Renal cortical epithelial cell (primary cell): ENCODE measurements at regions not wholly inside any gene's neighbourhood (a gene's known extent, or its start where the extent isn't known, plus 50 kb on each side); places are given as distances from the start of the nearest gene placed in this dataset.
A peak's percentile ranks its signal among the peaks of the same experiment; 100 is the strongest.
"Not testable (repeated sequence)": the region's sequence is repeated elsewhere in the genome, so short reads cannot be mapped to it uniquely, and the experiment has no call there.

Experiments used
- DNase-seq: peaks from one replicate; pipeline ENCODE4 v3.0.0-alpha.2; 2011; ENCODE audit warnings: low read depth

DNA sequence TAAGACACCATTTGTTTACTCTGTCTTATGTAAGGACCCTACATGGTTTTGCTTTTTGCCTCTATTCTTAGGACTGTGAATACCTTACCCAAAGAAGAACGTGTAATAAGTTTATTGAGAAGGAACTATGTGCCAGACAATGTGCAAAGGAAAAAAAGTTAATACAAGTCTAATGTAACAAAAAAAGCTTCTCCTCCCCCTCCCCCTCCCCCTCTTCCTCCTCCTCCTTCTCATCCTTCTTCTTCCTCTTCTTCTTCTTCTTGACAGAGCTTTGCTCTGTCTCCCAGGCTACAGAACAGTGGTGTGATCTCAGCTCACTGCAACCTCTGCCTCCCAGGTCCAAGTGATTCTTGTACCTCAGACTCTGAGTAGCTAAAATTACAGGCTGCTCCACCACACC, 50.9 kb upstream of the MITF start:
- DNase-seq = no peak

DNA sequence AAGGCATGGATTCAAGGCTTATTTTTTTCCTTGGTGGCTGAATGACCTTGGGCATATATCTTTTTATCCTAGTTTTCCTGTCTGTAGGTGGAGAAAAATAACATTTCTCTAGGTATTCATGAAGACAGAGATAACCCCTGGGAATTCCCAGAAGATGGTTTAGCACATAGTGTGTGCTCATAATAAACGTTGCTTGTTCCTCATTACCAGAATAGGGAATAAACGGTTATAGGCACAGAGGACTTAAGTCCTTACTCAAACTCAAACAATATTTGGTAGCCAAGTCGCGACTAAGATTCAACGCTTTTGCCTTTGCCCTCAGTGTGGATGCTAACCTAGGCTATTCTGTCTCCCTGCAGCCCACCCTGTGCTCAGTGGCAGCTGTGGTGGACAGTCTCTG, 51.6 kb upstream of the MITF start:
- DNase-seq = no peak

GRCh38 chr3:69686056-69686455, 53.2 kb upstream of the MITF start:
- peak; percentile 46 for DNase-seq

DNA sequence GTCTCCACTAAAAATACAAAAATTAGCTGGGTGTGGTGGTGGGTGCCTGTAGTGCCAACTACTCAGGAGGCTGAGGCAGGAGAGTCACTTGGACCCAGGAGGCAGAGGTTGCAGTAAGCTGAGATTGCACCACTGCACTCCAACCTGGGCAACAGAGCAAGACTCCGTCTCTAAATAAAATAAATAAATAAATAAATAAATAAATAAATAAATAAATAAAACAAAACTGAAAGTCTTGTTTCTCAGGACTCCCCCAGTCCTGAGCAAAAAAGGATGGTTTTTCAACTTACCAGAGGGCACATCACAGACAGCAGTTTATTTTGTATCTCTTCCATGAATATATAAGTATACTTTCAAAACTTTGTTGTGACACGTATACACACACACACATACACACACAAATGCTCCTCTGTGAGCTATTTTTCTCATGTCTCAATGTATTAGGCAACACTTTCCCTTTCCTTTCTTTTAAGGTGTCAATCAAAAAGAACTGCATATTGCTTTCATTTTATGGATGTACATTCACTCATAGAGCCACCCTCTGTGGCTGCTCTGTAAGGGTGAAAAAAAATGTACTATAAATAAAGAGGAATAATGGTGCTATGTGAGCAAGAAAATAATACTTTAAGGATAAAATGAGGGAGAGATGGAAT, 54.8 kb upstream of the MITF start:
- DNase-seq = no peak

- no peak for DNase-seq
Measured at GRCh38 chr3:69683082-69683806, 56.0 kb upstream of the MITF start.

GRCh38 chr3:69677456-69677855, 61.8 kb upstream of the MITF start:
- not testable (repeated sequence) for DNase-seq

- DNase-seq = no peak
Measured at GRCh38 chr3:69675786-69676530, 63.3 kb upstream of the MITF start.

GRCh38 chr3:69674752-69675151, 64.5 kb upstream of the MITF start:
- DNase-seq = no peak

DNA sequence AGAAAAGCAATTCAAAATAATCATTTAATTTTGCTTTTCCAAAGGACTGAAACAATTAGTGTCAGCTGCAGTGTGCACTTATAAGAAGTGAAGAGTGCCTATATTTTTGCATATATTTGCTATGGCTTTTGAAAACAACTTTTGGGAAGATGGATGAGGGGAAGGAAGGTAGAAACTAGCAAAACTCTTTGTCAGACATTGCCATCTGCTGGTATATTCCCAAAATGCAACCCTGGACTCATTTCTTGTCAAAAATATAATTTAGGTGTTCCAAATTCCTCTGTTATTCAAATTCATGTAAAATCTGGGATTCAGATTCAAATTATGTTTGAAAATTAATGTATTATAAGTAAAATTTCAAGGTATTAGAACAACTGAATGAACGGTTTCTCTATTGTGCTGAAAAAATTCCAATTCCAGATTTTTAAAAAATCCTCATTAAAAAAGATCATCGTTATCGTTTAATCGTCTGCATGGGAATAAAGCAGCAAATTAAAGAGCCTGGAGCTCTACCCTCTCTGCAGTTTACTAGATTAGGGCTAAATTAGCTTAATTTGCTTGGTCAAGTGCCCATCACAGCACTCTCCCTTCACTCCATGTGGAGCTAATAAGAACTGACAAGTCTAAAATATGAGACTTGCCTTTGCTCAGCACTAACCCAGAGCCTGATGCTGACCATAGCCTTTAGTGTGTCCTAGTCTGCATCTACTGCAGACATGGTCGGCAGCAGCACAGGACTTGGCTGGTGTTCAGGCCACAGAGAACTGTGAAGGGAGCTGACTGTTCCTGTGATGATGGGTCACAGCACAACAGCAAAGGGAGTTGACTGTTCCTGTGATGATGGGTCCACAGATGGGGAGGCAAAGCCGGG, 67.9 kb upstream of the MITF start:
- DNase-seq = peak; percentile 42

DNA sequence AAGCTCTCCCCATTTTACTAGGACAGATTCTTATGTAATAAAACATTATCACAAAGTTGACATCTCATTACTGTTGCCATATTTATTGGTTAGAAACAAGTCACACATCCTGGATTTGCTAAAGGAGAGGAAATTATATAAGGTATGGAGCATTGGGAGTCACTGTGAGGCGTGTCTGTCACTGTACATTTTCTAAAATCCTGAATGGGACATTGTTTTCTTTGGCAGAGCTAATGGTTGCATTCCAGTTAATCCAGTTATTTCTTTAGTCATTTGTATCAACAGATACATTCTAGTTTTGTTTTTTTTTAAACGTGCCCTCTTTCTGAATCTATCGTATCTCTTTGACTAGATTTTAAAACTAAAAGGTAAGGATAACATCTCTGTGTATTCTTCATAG, 70.2 kb upstream of the MITF start:
- peak; percentile 35 for DNase-seq

- DNase-seq = peak; percentile 96
Measured at GRCh38 chr3:69665026-69665737, 74.1 kb upstream of the MITF start.

DNA sequence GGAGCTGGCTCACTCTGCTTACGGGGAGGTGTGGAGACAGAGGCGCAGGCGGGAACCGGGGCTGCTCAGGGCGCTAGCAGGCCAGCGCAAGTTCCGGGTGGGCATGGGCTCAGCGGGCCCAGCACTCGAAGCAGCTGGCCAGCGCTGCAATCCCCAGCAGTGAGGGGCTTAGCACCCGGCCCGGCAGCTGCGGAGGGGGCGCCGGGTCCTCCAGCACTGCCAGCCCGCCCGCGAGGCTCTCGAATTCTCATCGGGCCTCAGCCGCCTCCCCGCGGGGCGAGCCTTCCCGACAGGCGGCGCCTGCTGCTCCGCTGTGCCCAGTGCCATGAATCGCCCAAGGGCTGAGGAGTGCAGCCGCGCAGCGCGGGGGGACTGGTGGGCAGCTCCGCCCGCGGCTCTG, 78.6 kb upstream of the MITF start:
- no peak for DNase-seq

DNA sequence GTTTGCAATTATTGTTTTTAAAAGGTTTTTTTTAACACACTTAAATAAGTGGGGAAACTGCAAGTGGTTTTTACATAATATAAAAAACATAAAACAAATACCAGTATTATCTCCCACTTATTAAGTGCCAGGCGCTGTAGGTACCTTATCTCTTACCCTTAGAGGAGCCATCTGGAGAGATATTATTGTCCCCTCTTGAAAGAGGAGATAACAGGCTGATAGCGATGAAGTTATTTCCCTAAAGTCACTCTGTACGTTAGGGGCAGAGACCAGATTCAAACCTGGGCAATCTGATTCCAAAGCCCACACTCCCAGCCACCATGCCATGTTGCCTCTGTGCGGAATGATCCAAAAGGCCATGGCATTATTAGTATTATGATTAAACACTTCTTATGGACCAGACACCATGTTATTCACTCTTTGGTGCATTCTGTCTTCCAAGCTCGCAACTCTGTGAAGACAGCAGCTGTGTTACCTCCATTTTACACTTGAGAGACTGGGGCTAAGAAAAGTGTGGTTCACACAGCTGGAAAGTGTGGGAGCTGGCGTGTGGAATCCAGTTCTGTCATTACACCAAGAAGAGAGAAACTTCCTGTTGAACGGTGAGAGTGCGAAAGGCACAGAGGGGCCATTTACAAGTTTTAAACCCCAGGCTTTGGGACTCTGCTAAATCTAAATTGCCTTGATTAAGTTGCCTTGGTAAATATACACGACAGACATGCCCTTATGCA, 79.9 kb upstream of the MITF start:
- DNase-seq = no peak

DNA sequence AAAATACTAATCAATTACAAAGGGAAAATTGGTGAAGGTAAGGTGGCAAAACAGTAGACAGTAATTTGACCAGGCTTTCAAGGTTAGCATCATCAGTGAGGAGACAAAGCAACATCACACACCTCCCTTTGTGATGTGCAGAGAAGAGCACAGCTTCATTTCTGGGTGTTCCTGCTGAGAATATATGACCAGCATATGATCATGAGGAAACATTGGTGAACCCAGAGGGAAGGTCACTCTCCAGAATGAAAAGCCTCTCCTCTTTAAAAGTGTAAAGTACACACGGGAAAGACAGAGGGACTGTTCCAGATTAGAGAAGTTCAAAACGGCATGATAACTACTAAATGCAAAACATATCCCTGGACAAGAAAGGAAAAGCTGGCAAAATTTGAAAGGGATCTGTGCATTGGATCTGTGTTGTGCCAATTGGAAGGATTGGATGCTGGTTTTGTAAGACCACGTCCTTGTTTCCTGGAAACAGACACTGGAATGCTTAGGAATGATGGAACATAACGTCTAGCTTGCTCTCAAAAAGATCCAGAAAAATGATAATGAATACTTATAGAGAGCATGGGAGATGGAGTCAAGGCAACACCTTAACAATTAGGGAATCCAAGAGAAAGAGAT, 80.6 kb upstream of the MITF start:
- no peak for DNase-seq

DNA sequence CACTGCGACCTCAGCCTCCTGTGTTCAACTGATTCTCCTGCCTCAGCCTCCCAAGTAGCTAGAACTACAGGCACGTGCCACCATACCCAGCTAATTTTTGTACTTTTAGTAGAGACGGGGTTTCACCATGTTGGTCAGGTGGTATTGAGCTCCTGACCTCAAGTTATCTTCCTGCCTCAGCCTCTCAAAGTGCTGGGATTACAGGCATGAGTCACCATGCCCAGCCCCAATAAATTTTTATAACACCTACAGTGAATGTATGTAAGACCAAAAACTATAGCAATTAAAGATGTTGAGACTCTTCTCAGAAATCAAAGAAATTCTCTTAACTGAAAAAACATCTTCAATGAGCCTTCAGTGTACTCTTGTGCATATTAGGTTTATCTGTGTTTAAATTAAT, 82.2 kb upstream of the MITF start:
- not testable (repeated sequence) for DNase-seq

GRCh38 chr3:69651765-69652164, 87.5 kb upstream of the MITF start:
- DNase-seq = no peak

DNA sequence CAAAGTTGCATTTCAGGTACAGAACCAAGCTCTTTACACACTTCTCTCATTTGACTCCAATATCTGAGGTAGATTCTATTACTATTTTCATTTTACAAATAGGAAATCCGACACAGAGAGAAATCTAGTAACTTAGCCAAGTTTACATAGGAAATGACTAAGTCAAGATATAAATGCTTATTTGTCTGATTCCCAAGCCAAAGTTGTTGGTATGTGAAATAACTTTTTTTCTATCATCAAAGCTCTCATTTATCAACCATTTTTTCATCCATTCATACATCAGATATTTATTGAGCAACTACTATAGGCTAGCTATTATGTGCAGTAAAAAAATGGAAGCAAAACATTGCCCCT, 89.2 kb upstream of the MITF start:
- DNase-seq = peak; percentile 38

DNA sequence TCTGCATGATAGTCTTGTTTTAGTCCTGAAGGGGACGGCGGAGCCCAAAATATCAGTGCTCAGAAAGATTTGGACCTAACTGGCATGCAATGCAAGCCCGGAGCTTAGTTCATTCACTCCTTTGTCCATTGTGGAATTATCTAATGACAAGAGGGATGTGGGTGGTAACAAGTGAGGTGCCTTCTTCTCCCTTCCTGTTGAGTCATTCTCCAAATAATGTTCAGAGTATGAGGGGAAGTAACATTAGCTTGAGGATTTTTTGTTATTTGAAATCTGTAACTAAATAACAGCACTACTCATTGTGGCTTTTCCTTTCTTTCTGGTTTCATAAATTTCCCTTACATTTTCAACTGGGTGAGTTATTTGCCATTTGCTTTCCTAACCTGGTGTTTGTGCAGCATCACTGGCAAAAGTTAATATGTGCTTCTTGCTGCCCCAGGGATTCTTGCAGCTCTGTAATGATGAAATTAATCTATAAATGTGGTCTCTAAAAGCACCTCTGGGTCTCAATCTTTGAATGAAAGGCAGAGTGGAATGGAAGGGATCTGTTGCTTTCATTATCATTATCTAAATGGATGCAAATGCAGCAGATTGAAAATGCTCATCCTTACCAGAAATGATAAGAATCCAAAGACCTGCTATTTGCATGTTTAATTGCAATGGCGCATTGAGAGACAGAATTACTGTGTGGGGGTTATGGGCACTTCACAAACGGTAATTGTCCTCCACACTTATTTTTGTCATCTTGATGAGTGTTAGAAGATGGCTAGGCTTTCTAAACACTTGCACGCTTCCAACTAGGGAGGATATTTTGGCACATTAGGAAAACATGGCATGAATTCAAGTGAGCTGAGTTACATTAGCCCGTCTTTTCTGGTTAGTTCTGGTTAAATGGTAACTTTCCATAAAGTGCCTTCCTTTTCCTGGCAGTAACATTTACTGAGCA, 89.9 kb upstream of the MITF start:
- peak; percentile 90 for DNase-seq

- DNase-seq = no peak
Measured at GRCh38 chr3:69648126-69648525, 91.1 kb upstream of the MITF start.
